ENCODE measurements at regions not wholly inside any gene's neighbourhood (a gene's known extent, or its start where the extent isn't known, plus 50 kb on each side); places are given as distances from the start of the nearest gene placed in this dataset.

GRCh38 chr1:56057466-56058405, 521.6 kb downstream of the PLPP3 start:
- Histone ChIP-seq H3K36me3 (ENCODE audit: control insufficient read depth, insufficient read depth, low read length) (no peaks in the 10 kb centered on the region), H3K27me3 (replicated peaks; ENCODE audit: control insufficient read depth, insufficient read depth, low read length) (no peaks in the 10 kb centered on the region), H3K4me3 (replicated peaks; ENCODE audit: low read depth, low read length) (no peak overlapping the region)
- TF ChIP-seq CTCF (IDR thresholded peaks at IDR 0.05; ENCODE audit: insufficient read depth, low read length, poor library complexity, severe bottlenecking): no peak
- no peak for DNase-seq (ENCODE audit: extremely low read depth, insufficient read length)

GRCh38 chr1:56056438-56057287, 522.7 kb downstream of the PLPP3 start:
- no peaks in the 10 kb centered on the region for H3K36me3 ChIP-seq (ENCODE audit: control insufficient read depth, insufficient read depth, low read length)
- no peak overlapping the region for H3K4me3 ChIP-seq (replicated peaks; ENCODE audit: low read depth, low read length)
- H3K27me3 ChIP-seq (replicated peaks; ENCODE audit: control insufficient read depth, insufficient read depth, low read length): no peaks in the 10 kb centered on the region
- TF ChIP-seq CTCF (IDR thresholded peaks at IDR 0.05; ENCODE audit: insufficient read depth, low read length, poor library complexity, severe bottlenecking): no peak
- DNase-seq (ENCODE audit: extremely low read depth, insufficient read length): no peak

- no peak for TF ChIP-seq CTCF (IDR thresholded peaks at IDR 0.05; ENCODE audit: insufficient read depth, low read length, poor library complexity, severe bottlenecking)
- Histone ChIP-seq H3K27me3 (replicated peaks; ENCODE audit: control insufficient read depth, insufficient read depth, low read length) (no peaks in the 10 kb centered on the region), H3K36me3 (ENCODE audit: control insufficient read depth, insufficient read depth, low read length) (no peaks in the 10 kb centered on the region), H3K4me3 (replicated peaks; ENCODE audit: low read depth, low read length) (no peak overlapping the region)
- no peak for DNase-seq (ENCODE audit: extremely low read depth, insufficient read length)
These were observed 524.4 kb downstream of the PLPP3 start for GRCh38 chr1:56054959-56055358.

- no peaks in the 10 kb centered on the region for H3K27me3 ChIP-seq (replicated peaks; ENCODE audit: control insufficient read depth, insufficient read depth, low read length)
- H3K36me3 ChIP-seq (ENCODE audit: control insufficient read depth, insufficient read depth, low read length): no peaks in the 10 kb centered on the region
- no peak overlapping the region for H3K4me3 ChIP-seq (replicated peaks; ENCODE audit: low read depth, low read length)
- DNase-seq (ENCODE audit: extremely low read depth, insufficient read length): no peak
- TF ChIP-seq CTCF (IDR thresholded peaks at IDR 0.05; ENCODE audit: insufficient read depth, low read length, poor library complexity, severe bottlenecking): no peak
These were observed 527.3 kb downstream of the PLPP3 start for GRCh38 chr1:56052041-56052440.

GRCh38 chr1:56050911-56051310, 528.5 kb downstream of the PLPP3 start:
- no peaks in the 10 kb centered on the region for H3K27me3 ChIP-seq (replicated peaks; ENCODE audit: control insufficient read depth, insufficient read depth, low read length)
- H3K4me3 ChIP-seq (replicated peaks; ENCODE audit: low read depth, low read length): no peak overlapping the region
- H3K36me3 ChIP-seq (ENCODE audit: control insufficient read depth, insufficient read depth, low read length): no peaks in the 10 kb centered on the region
- TF ChIP-seq CTCF (IDR thresholded peaks at IDR 0.05; ENCODE audit: insufficient read depth, low read length, poor library complexity, severe bottlenecking): no peak
- DNase-seq (ENCODE audit: extremely low read depth, insufficient read length): no peak

Data from GM06990 (cell line).